SW 1271 (cell line): ENCODE measurements at regions not wholly inside any gene's neighbourhood (a gene's known extent, or its start where the extent isn't known, plus 50 kb on each side); places are given as distances from the start of the nearest gene placed in this dataset.

ENCODE experiments used
- DNase-seq, 2 experiments: peaks; one replicate each; lab custom pipeline; 2025; lab: John Stamatoyannopoulos, UW

- no peak for DNase-seq
Measured at GRCh38 chr5:165809914-165810313, 2304.5 kb downstream of the MAT2B start.

GRCh38 chr5:165829504-165829903 lies 2324.1 kb downstream of the MAT2B start:
- no peak for DNase-seq

GRCh38 chr5:165834891-165835290 lies 2329.5 kb downstream of the MAT2B start:
- DNase-seq = no peak

GRCh38 chr5:165836046-165836445 lies 2330.6 kb downstream of the MAT2B start:
- DNase-seq = no peak

GRCh38 chr5:165837286-165837685 lies 2331.9 kb downstream of the MAT2B start:
- DNase-seq = no peak

GRCh38 chr5:165844571-165844970 lies 2339.2 kb downstream of the MAT2B start:
- no peak for DNase-seq

- DNase-seq = no peak
Measured at GRCh38 chr5:165858118-165858517, 2352.7 kb downstream of the MAT2B start.

- no peak for DNase-seq
Measured at GRCh38 chr5:165859251-165859650, 2353.8 kb downstream of the MAT2B start.

GRCh38 chr5:165863239-165863638 lies 2357.8 kb downstream of the MAT2B start:
- no peak for DNase-seq

- no peak for DNase-seq
Measured at GRCh38 chr5:165871291-165871690, 2365.9 kb downstream of the MAT2B start.

- DNase-seq = no peak
Measured at GRCh38 chr5:165874851-165875250, 2369.4 kb downstream of the MAT2B start.

- DNase-seq = no peak
Measured at GRCh38 chr5:165876538-165876937, 2371.1 kb downstream of the MAT2B start.

GRCh38 chr5:165877475-165877874 lies 2372.1 kb downstream of the MAT2B start:
- no peak for DNase-seq

GRCh38 chr5:165881259-165881658 lies 2375.8 kb downstream of the MAT2B start:
- DNase-seq = peak in 1 of 2 experiments; percentile 24

- DNase-seq = no peak
Measured at GRCh38 chr5:165882099-165882498, 2376.7 kb downstream of the MAT2B start.

GRCh38 chr5:165885623-165886350 lies 2380.4 kb downstream of the MAT2B start:
- DNase-seq = no peak

GRCh38 chr5:165887147-165887546 lies 2381.7 kb downstream of the MAT2B start:
- DNase-seq = no peak

- no peak for DNase-seq
Measured at GRCh38 chr5:165892383-165892782, 2387.0 kb downstream of the MAT2B start.

GRCh38 chr5:165894916-165895315 lies 2389.5 kb downstream of the MAT2B start:
- no peak for DNase-seq

GRCh38 chr5:165903835-165904234 lies 2387.6 kb upstream of the WWC1 start:
- no peak for DNase-seq

- DNase-seq = no peak
Measured at GRCh38 chr5:165906871-165907270, 2384.6 kb upstream of the WWC1 start.

- no peak for DNase-seq
Measured at GRCh38 chr5:165913059-165913458, 2378.4 kb upstream of the WWC1 start.

- no peak for DNase-seq
Measured at GRCh38 chr5:165914456-165914855, 2377.0 kb upstream of the WWC1 start.

- DNase-seq = no peak
Measured at GRCh38 chr5:165919196-165919595, 2372.2 kb upstream of the WWC1 start.
